ENCODE measurements at regions not wholly inside any gene's neighbourhood (a gene's known extent, or its start where the extent isn't known, plus 50 kb on each side); places are given as distances from the start of the nearest gene placed in this dataset.
A peak's percentile ranks its signal among the peaks of the same experiment; 100 is the strongest.

GRCh38 chr6:167506443-167507301, 181.8 kb downstream of the TTLL2 start (continued):
- TF ChIP-seq MZF1 (CRISPR knock-in tag; IDR thresholded peaks at IDR 0.05; ENCODE audit: borderline replicate concordance) (no peak), MATR3 (CRISPR knock-in tag; IDR thresholded peaks at IDR 0.05) (no peak), ZNF282 (IDR thresholded peaks at IDR 0.05; ENCODE audit: partially characterized antibody) (no peak), ZNF576 (CRISPR knock-in tag; IDR thresholded peaks at IDR 0.05) (no peak), WIZ (CRISPR knock-in tag; IDR thresholded peaks at IDR 0.05) (no peak), AKNA (CRISPR knock-in tag; IDR thresholded peaks at IDR 0.05; ENCODE audit: borderline replicate concordance) (no peak), TFDP2 (CRISPR knock-in tag; IDR thresholded peaks at IDR 0.05) (no peak), ZNF777 (CRISPR knock-in tag; IDR thresholded peaks at IDR 0.05) (no peak), STAG1 (CRISPR knock-in tag; IDR thresholded peaks at IDR 0.05) (no peak), ZNF773 (CRISPR knock-in tag; IDR thresholded peaks at IDR 0.05; ENCODE audit: borderline replicate concordance) (no peak), ZNF564 (CRISPR knock-in tag; IDR thresholded peaks at IDR 0.05) (no peak), POGZ (CRISPR knock-in tag; IDR thresholded peaks at IDR 0.05) (peak; percentile 46; the same call in 1 of the 2 replicates), FOSL2 (CRISPR knock-in tag; IDR thresholded peaks at IDR 0.05) (no peak), ZFP91 (CRISPR knock-in tag; IDR thresholded peaks at IDR 0.05; ENCODE audit: borderline replicate concordance) (peak; percentile 44; the same call in 1 of the 2 replicates), SNRNP70 (IDR thresholded peaks at IDR 0.05; ENCODE audit: low read depth, low read length) (no peak), ZNF18 (CRISPR knock-in tag; IDR thresholded peaks at IDR 0.05; ENCODE audit: insufficient replicate concordance) (no peak), ZBTB20 (CRISPR knock-in tag; IDR thresholded peaks at IDR 0.05; ENCODE audit: borderline replicate concordance, low read depth) (no peak), ZNF674 (CRISPR knock-in tag; IDR thresholded peaks at IDR 0.05; ENCODE audit: low read depth) (no peak), ZNF484 (CRISPR knock-in tag; IDR thresholded peaks at IDR 0.05; ENCODE audit: borderline replicate concordance, low read depth) (no peak), ZBTB8A (CRISPR knock-in tag; IDR thresholded peaks at IDR 0.05; ENCODE audit: borderline replicate concordance, low read depth) (no peak)
